ENCODE measurements at regions not wholly inside any gene's neighbourhood (a gene's known extent, or its start where the extent isn't known, plus 50 kb on each side); places are given as distances from the start of the nearest gene placed in this dataset.
A peak's percentile ranks its signal among the peaks of the same experiment; 100 is the strongest.

- H3K4me3 ChIP-seq (ENCODE audit: low read depth in 1 of 2, low read length in 2 of 2) = peak overlapping the region in 1 of 2 donors; percentile 6
These were observed 326.7 kb upstream of the TBL1XR1 start for GRCh38 chr3:177523872-177524438.

GRCh38 chr3:177524742-177525141, 327.5 kb upstream of the TBL1XR1 start:
- Histone ChIP-seq H3K27ac (ENCODE audit: low read depth, low read length) (no peak overlapping the region), H3K4me3 (ENCODE audit: low read depth in 1 of 2, low read length in 2 of 2) (no peak overlapping the region), H3K36me3 (ENCODE audit: control insufficient read depth in 1 of 2, insufficient read depth in 2 of 2, low read length in 2 of 2) (no peaks in the 10 kb centered on the region), H3K9ac (ENCODE audit: low read depth in 1 of 2, low read length in 2 of 2) (no peak overlapping the region), H3K27me3 (ENCODE audit: control insufficient read depth in 1 of 2, insufficient read depth in 2 of 2, low read length in 2 of 2) (no peaks in the 10 kb centered on the region), H3K9me3 (ENCODE audit: control insufficient read depth in 1 of 2, low read length in 2 of 2) (no peaks in the 10 kb centered on the region), H3K4me1 (ENCODE audit: control insufficient read depth in 1 of 2, insufficient read depth in 2 of 2, low read length in 2 of 2) (peaks cover 0 to 20% of the 10 kb centered on the region in 2 donors)

More at GRCh38 chr3:177523872-177524438, 326.7 kb upstream of the TBL1XR1 start:
- Histone ChIP-seq H3K4me1 (ENCODE audit: control insufficient read depth in 1 of 2, insufficient read depth in 2 of 2, low read length in 2 of 2) (peaks cover 0 to 18% of the 10 kb centered on the region in 2 donors), H3K36me3 (ENCODE audit: control insufficient read depth in 1 of 2, insufficient read depth in 2 of 2, low read length in 2 of 2) (no peaks in the 10 kb centered on the region), H3K9me3 (ENCODE audit: control insufficient read depth in 1 of 2, low read length in 2 of 2) (no peaks in the 10 kb centered on the region), H3K9ac (ENCODE audit: low read depth in 1 of 2, low read length in 2 of 2) (no peak overlapping the region), H3K27ac (ENCODE audit: low read depth, low read length) (no peak overlapping the region), H3K27me3 (ENCODE audit: control insufficient read depth in 1 of 2, insufficient read depth in 2 of 2, low read length in 2 of 2) (no peaks in the 10 kb centered on the region)

- H3K9ac ChIP-seq (ENCODE audit: low read depth in 1 of 2, low read length in 2 of 2) = no peak overlapping the region
- peaks cover 0 to 20% of the 10 kb centered on the region in 2 donors for H3K4me1 ChIP-seq (ENCODE audit: control insufficient read depth in 1 of 2, insufficient read depth in 2 of 2, low read length in 2 of 2)
- H3K36me3 ChIP-seq (ENCODE audit: control insufficient read depth in 1 of 2, insufficient read depth in 2 of 2, low read length in 2 of 2) = no peaks in the 10 kb centered on the region
- H3K4me3 ChIP-seq (ENCODE audit: low read depth in 1 of 2, low read length in 2 of 2) = no peak overlapping the region
- H3K27me3 ChIP-seq (ENCODE audit: control insufficient read depth in 1 of 2, insufficient read depth in 2 of 2, low read length in 2 of 2) = no peaks in the 10 kb centered on the region
- H3K9me3 ChIP-seq (ENCODE audit: control insufficient read depth in 1 of 2, low read length in 2 of 2) = no peaks in the 10 kb centered on the region
- H3K27ac ChIP-seq (ENCODE audit: low read depth, low read length) = no peak overlapping the region
These were observed 328.1 kb upstream of the TBL1XR1 start for GRCh38 chr3:177525414-177525813.

DNA sequence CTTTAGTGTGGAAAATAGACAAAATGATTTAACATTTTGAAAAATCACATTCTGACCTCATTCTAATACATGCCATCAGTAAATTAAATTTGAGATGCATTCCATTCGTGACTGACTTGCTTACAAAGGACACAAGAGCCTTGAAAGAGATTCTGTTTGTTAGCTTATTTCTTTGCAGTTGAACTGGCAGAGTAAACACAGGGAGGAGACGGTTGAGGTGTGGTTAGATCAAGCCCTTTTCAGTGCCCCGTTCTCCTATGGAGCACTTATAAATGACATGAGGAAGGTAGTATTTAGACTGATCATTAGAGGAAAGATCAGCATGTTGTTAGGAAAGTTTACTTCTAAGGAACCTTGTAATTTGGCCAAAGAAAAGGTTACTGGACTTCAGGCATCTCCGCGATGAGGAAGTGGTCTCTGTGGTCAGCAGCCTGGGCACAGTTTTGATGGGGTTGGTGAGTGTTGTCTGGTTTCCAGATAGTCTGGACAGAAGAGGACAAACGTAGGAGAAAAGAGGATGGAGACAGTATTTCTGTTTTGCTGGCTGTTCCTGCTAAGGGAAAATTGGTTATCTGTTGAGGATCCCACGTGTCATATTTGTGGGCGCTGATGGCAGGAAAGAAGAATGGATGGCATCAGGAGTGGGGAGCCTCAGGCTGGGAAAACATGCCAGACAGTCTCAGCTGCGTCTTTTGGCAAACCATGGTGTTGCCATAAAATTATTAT, 328.9 kb upstream of the TBL1XR1 start:
- Histone ChIP-seq H3K27ac (ENCODE audit: low read depth, low read length) (no peak overlapping the region), H3K36me3 (ENCODE audit: control insufficient read depth in 1 of 2, insufficient read depth in 2 of 2, low read length in 2 of 2) (no peaks in the 10 kb centered on the region), H3K9ac (ENCODE audit: low read depth in 1 of 2, low read length in 2 of 2) (no peak overlapping the region), H3K9me3 (ENCODE audit: control insufficient read depth in 1 of 2, low read length in 2 of 2) (no peaks in the 10 kb centered on the region), H3K4me3 (ENCODE audit: low read depth in 1 of 2, low read length in 2 of 2) (no peak overlapping the region), H3K27me3 (ENCODE audit: control insufficient read depth in 1 of 2, insufficient read depth in 2 of 2, low read length in 2 of 2) (no peaks in the 10 kb centered on the region), H3K4me1 (ENCODE audit: control insufficient read depth in 1 of 2, insufficient read depth in 2 of 2, low read length in 2 of 2) (peaks cover 0 to 20% of the 10 kb centered on the region in 2 donors)

GRCh38 chr3:177527182-177527581, 329.9 kb upstream of the TBL1XR1 start:
- peaks cover 0 to 20% of the 10 kb centered on the region in 2 donors for H3K4me1 ChIP-seq (ENCODE audit: control insufficient read depth in 1 of 2, insufficient read depth in 2 of 2, low read length in 2 of 2)
- no peak overlapping the region for H3K4me3 ChIP-seq (ENCODE audit: low read depth in 1 of 2, low read length in 2 of 2)
- H3K9ac ChIP-seq (ENCODE audit: low read depth in 1 of 2, low read length in 2 of 2) = no peak overlapping the region
- H3K27ac ChIP-seq (ENCODE audit: low read depth, low read length) = no peak overlapping the region
- no peaks in the 10 kb centered on the region for H3K36me3 ChIP-seq (ENCODE audit: control insufficient read depth in 1 of 2, insufficient read depth in 2 of 2, low read length in 2 of 2)
- no peaks in the 10 kb centered on the region for H3K27me3 ChIP-seq (ENCODE audit: control insufficient read depth in 1 of 2, insufficient read depth in 2 of 2, low read length in 2 of 2)
- H3K9me3 ChIP-seq (ENCODE audit: control insufficient read depth in 1 of 2, low read length in 2 of 2) = no peaks in the 10 kb centered on the region

DNA sequence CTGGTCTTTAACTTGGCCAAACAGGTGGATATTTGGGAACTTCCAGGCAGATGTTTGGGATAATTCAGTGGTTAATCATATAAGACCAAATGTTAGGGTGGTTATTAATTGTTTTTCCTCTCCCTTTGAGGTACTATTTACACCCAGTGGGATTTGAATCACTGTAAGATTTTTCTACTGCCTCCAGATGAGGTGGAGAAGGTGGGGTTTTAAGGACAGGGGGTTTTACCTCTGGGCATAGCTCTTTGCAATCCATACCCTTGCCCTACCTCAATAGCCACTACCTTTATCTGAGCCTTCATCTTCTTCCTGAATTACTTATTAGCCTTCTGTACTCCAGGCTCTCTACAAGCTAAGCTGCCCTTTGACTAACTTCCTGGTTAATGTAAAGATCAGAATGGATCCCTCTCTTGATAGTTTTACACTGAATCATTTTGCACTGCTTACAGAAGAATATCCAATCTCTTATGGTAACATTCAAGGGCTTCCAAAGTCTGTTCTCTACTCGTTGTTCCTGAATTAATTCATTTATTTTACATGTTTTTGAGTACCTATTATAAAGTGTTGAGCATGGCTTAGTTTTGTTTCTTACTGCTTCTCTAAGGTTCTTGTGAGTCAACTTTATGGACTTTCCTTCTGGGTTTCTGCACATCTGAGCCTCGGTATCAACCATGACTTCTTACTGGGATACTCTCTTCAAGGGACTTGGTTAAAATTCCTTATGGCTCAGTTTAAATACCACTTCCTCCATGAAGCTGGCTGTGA, 331.2 kb upstream of the TBL1XR1 start:
- Histone ChIP-seq H3K36me3 (ENCODE audit: control insufficient read depth in 1 of 2, insufficient read depth in 2 of 2, low read length in 2 of 2) (no peaks in the 10 kb centered on the region), H3K4me1 (ENCODE audit: control insufficient read depth in 1 of 2, insufficient read depth in 2 of 2, low read length in 2 of 2) (peaks cover 0 to 20% of the 10 kb centered on the region in 2 donors), H3K9me3 (ENCODE audit: control insufficient read depth in 1 of 2, low read length in 2 of 2) (no peaks in the 10 kb centered on the region), H3K27me3 (ENCODE audit: control insufficient read depth in 1 of 2, insufficient read depth in 2 of 2, low read length in 2 of 2) (no peaks in the 10 kb centered on the region), H3K9ac (ENCODE audit: low read depth in 1 of 2, low read length in 2 of 2) (no peak overlapping the region), H3K4me3 (ENCODE audit: low read depth in 1 of 2, low read length in 2 of 2) (no peak overlapping the region), H3K27ac (ENCODE audit: low read depth, low read length) (no peak overlapping the region)

- H3K36me3 ChIP-seq (ENCODE audit: control insufficient read depth in 1 of 2, insufficient read depth in 2 of 2, low read length in 2 of 2) = no peaks in the 10 kb centered on the region
- no peak overlapping the region for H3K9ac ChIP-seq (ENCODE audit: low read depth in 1 of 2, low read length in 2 of 2)
- H3K4me1 ChIP-seq (ENCODE audit: control insufficient read depth in 1 of 2, insufficient read depth in 2 of 2, low read length in 2 of 2) = peaks cover 0 to 16% of the 10 kb centered on the region in 2 donors
- no peaks in the 10 kb centered on the region for H3K27me3 ChIP-seq (ENCODE audit: control insufficient read depth in 1 of 2, insufficient read depth in 2 of 2, low read length in 2 of 2)
- no peak overlapping the region for H3K4me3 ChIP-seq (ENCODE audit: low read depth in 1 of 2, low read length in 2 of 2)
- H3K27ac ChIP-seq (ENCODE audit: low read depth, low read length) = no peak overlapping the region
- H3K9me3 ChIP-seq (ENCODE audit: control insufficient read depth in 1 of 2, low read length in 2 of 2) = no peaks in the 10 kb centered on the region
These were observed 331.8 kb upstream of the TBL1XR1 start for GRCh38 chr3:177529071-177529550.

GRCh38 chr3:177529716-177530335, 332.5 kb upstream of the TBL1XR1 start:
- Histone ChIP-seq H3K9me3 (ENCODE audit: control insufficient read depth in 1 of 2, low read length in 2 of 2) (no peaks in the 10 kb centered on the region), H3K4me3 (ENCODE audit: low read depth in 1 of 2, low read length in 2 of 2) (no peak overlapping the region), H3K27ac (ENCODE audit: low read depth, low read length) (no peak overlapping the region), H3K36me3 (ENCODE audit: control insufficient read depth in 1 of 2, insufficient read depth in 2 of 2, low read length in 2 of 2) (no peaks in the 10 kb centered on the region), H3K27me3 (ENCODE audit: control insufficient read depth in 1 of 2, insufficient read depth in 2 of 2, low read length in 2 of 2) (no peaks in the 10 kb centered on the region), H3K9ac (ENCODE audit: low read depth in 1 of 2, low read length in 2 of 2) (no peak overlapping the region), H3K4me1 (ENCODE audit: control insufficient read depth in 1 of 2, insufficient read depth in 2 of 2, low read length in 2 of 2) (peaks cover 0 to 14% of the 10 kb centered on the region in 2 donors)

DNA sequence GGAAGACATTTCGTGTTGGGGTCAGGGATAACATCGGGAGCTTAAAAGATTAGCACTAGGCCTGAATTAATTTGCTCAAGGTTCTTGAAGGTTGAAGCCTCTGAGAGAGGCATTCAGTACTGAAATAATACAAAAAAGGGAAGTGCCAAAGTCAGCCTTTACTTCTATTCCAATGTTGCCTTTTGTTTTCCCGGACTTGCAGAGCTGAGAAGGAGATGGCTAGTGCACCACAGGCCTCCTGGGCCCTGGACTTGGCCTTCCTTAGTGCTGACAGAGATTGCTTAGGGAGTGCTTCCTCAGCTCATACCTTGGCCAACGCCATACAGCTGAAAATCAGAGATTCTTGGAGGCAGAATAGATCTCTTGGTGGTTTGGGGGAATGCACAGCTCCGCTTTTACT, 333.6 kb upstream of the TBL1XR1 start:
- Histone ChIP-seq H3K36me3 (ENCODE audit: control insufficient read depth in 1 of 2, insufficient read depth in 2 of 2, low read length in 2 of 2) (no peaks in the 10 kb centered on the region), H3K9me3 (ENCODE audit: control insufficient read depth in 1 of 2, low read length in 2 of 2) (no peaks in the 10 kb centered on the region), H3K4me1 (ENCODE audit: control insufficient read depth in 1 of 2, insufficient read depth in 2 of 2, low read length in 2 of 2) (peaks cover 0 to 14% of the 10 kb centered on the region in 2 donors), H3K9ac (ENCODE audit: low read depth in 1 of 2, low read length in 2 of 2) (no peak overlapping the region), H3K4me3 (ENCODE audit: low read depth in 1 of 2, low read length in 2 of 2) (no peak overlapping the region), H3K27ac (ENCODE audit: low read depth, low read length) (no peak overlapping the region), H3K27me3 (ENCODE audit: control insufficient read depth in 1 of 2, insufficient read depth in 2 of 2, low read length in 2 of 2) (no peaks in the 10 kb centered on the region)

- Histone ChIP-seq H3K27ac (ENCODE audit: low read depth, low read length) (no peak overlapping the region), H3K4me3 (ENCODE audit: low read depth in 1 of 2, low read length in 2 of 2) (no peak overlapping the region), H3K4me1 (ENCODE audit: control insufficient read depth in 1 of 2, insufficient read depth in 2 of 2, low read length in 2 of 2) (peaks cover 8 to 13% of the 10 kb centered on the region in 2 donors), H3K27me3 (ENCODE audit: control insufficient read depth in 1 of 2, insufficient read depth in 2 of 2, low read length in 2 of 2) (no peaks in the 10 kb centered on the region), H3K36me3 (ENCODE audit: control insufficient read depth in 1 of 2, insufficient read depth in 2 of 2, low read length in 2 of 2) (no peaks in the 10 kb centered on the region), H3K9me3 (ENCODE audit: control insufficient read depth in 1 of 2, low read length in 2 of 2) (no peaks in the 10 kb centered on the region), H3K9ac (ENCODE audit: low read depth in 1 of 2, low read length in 2 of 2) (no peak overlapping the region)
These were observed 339.6 kb upstream of the TBL1XR1 start for GRCh38 chr3:177536873-177537272.

All from duodenal mucosa (tissue), 2 donors.